ENCODE measurements at regions not wholly inside any gene's neighbourhood (a gene's known extent, or its start where the extent isn't known, plus 50 kb on each side); places are given as distances from the start of the nearest gene placed in this dataset.

DNA sequence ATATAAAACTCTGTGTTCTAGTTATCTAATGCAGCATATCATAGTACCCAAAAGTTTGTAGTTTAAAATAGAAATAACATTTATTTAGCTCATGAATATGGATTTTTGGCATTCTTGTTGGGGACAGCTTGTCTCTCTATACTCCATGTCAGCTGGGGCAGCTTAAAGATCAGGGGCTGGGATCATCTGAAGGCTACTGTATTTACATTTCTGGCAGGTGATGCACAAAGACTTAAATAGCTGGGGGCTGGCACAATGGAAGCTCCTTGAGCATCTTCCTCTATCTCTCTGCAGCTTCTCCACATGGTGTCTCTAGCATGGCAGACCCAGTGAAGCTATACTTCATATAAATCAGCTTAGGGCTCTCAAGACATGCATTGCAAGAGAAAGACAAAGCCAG lies 55.6 kb upstream of the DAB1 start:
- TF ChIP-seq, protein P1, sequence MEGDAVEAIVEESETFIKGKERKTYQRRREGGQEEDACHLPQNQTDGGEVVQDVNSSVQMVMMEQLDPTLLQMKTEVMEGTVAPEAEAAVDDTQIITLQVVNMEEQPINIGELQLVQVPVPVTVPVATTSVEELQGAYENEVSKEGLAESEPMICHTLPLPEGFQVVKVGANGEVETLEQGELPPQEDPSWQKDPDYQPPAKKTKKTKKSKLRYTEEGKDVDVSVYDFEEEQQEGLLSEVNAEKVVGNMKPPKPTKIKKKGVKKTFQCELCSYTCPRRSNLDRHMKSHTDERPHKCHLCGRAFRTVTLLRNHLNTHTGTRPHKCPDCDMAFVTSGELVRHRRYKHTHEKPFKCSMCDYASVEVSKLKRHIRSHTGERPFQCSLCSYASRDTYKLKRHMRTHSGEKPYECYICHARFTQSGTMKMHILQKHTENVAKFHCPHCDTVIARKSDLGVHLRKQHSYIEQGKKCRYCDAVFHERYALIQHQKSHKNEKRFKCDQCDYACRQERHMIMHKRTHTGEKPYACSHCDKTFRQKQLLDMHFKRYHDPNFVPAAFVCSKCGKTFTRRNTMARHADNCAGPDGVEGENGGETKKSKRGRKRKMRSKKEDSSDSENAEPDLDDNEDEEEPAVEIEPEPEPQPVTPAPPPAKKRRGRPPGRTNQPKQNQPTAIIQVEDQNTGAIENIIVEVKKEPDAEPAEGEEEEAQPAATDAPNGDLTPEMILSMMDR (IDR thresholded peaks at IDR 0.05), result no peak
- no peak for TF ChIP-seq POLR2A (IDR thresholded peaks at IDR 0.05)

Data from Peyer's patch (tissue), 4 donors.